Thyroid gland (tissue), 4 donors: ENCODE measurements at regions not wholly inside any gene's neighbourhood (a gene's known extent, or its start where the extent isn't known, plus 50 kb on each side); places are given as distances from the start of the nearest gene placed in this dataset.

Experiments
- DNase-seq, 2 donors: peaks; one replicate each; pipeline ENCODE4 v3.0.0-alpha.2; 2019
- H3K27ac ChIP-seq, 3 donors: fragments of 200-600 bp; sonication (generic); 1 replicate in 2 of 3; 2 replicates in 1 of 3; pipeline ENCODE4 v1.5.1; 2016 to 2019; ENCODE audit warnings: mild to moderate bottlenecking in 1 of 3, moderate library complexity in 1 of 3
- H3K27me3 ChIP-seq: fragments of 200-600 bp; sonication (generic); one replicate; pipeline ENCODE4 v1.5.1; 2019
- H3K36me3 ChIP-seq, 2 donors: fragments of 200-600 bp; sonication (generic); one replicate each; pipeline ENCODE4 v1.5.1; 2016 to 2019
- H3K4me1 ChIP-seq, 2 donors: fragments of 200-600 bp; sonication (generic); one replicate each; pipeline ENCODE4 v1.5.1; 2017 to 2019
- H3K4me3 ChIP-seq, 3 donors: fragments of 200-600 bp; sonication (generic); replicated peaks in 1 of 3; 1 replicate in 2 of 3; 2 replicates in 1 of 3; pipeline ENCODE4 v1.5.1; 2016; ENCODE audit warnings: mild to moderate bottlenecking in 1 of 3
- H3K9me3 ChIP-seq: fragments of 200-600 bp; sonication (generic); one replicate; pipeline ENCODE4 v1.5.1; 2017
- POLR2A ChIP-seq, 2 donors: fragments of 450-650 bp; IDR thresholded peaks; one replicate each; pipeline ENCODE4 v1.6.1; 2017; ENCODE audit warnings: antibody characterized with exemption in 2 of 2, mild to moderate bottlenecking in 2 of 2, moderate library complexity in 1 of 2
- WGBS, 2 donors: methylation state at CpG; one replicate each; pipeline ENCODE4 v1.1.5; 2017; 5-methylcytosine and 5-hydroxymethylcytosine counted together
- intact Hi-C: fragments of 100-400 bp; cut with DNase I; formaldehyde crosslinking; loops from one replicate; pipeline ENCODE4 v1.15.1; 2023
- TF ChIP-seq, protein P1 (sequence below), 6 experiments: fragments of 200-600 bp in 3 of 6; fragments of 450-650 bp in 3 of 6; sonication (generic) in 3 of 6; IDR thresholded peaks; one replicate each; pipeline ENCODE4 v1.5.1; 2016 to 2019; ENCODE audit warnings: antibody characterized with exemption in 6 of 6, mild to moderate bottlenecking in 2 of 6, inconsistent platforms in 1 of 6, moderate library complexity in 1 of 6

DNA sequence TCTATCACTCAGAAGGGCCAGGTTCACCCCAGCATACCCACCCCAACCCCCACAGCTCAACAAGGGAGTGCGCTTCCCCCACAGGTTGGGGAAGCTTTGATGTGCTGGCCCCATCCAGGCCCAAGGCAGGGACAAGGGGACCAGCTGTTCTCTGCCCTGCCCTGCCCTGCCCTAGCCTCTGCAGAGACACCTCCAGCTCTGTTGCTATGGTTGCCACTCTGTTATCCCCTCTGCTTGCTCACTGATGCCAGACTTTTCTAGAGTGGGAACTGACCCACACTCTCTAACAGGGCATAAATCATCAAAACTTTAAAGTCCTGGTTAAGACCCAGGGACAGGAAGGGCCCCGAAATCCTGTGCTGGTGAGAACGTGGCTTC, 50.4 kb upstream of the ENPP7 start:
- intact Hi-C loops = no loop called here
- no peak for DNase-seq
- WGBS, 2 donors = 73 to 87% methylated on average over 3 of the region's 3 CpGs
- Histone ChIP-seq H3K27me3 (no peaks in the 10 kb centered on the region), H3K36me3 (no peaks in the 10 kb centered on the region), H3K4me3 (no peak overlapping the region), H3K9me3 (no peaks in the 10 kb centered on the region), H3K27ac (no peak overlapping the region), H3K4me1 (no peaks in the 10 kb centered on the region)
- TF ChIP-seq, protein P1, sequence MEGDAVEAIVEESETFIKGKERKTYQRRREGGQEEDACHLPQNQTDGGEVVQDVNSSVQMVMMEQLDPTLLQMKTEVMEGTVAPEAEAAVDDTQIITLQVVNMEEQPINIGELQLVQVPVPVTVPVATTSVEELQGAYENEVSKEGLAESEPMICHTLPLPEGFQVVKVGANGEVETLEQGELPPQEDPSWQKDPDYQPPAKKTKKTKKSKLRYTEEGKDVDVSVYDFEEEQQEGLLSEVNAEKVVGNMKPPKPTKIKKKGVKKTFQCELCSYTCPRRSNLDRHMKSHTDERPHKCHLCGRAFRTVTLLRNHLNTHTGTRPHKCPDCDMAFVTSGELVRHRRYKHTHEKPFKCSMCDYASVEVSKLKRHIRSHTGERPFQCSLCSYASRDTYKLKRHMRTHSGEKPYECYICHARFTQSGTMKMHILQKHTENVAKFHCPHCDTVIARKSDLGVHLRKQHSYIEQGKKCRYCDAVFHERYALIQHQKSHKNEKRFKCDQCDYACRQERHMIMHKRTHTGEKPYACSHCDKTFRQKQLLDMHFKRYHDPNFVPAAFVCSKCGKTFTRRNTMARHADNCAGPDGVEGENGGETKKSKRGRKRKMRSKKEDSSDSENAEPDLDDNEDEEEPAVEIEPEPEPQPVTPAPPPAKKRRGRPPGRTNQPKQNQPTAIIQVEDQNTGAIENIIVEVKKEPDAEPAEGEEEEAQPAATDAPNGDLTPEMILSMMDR (IDR thresholded peaks at IDR 0.05) = no peak
- TF ChIP-seq POLR2A (IDR thresholded peaks at IDR 0.05) = no peak

DNA sequence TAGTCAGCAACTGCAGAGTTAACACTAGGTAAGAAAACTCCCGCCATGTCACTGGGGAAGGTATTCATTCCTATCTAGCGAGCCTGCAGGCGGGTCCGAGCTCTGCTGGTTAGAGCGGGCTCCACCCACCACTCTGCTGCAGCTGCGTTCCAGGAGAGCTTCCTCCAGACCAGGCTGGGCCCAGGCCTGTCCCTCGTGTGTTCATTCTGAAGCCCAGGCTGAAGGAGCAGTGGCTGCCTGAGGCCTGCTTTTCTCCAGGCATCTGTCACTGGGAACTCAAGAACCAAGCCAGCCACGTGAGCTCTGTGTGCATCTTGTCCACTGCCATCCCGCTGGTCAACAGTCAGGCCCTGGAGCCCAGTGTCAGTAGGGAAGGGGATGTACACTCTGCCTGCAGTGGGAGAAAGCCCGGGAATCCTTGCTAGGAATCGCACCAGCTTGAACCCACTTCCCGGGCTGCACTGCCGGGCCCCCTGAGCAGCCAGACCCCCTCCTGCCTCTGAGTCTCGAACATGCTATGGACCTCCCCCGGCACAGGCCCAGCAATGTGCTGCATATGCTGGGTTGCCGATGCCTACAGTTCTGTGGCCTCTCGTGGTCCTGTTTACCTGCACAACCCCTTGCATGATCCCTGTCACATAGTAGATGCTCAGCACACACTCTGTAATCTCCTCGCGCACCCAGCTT, 51.0 kb upstream of the ENPP7 start:
- DNase-seq = no peak
- Histone ChIP-seq H3K27me3 (no peaks in the 10 kb centered on the region), H3K4me1 (no peaks in the 10 kb centered on the region), H3K9me3 (no peaks in the 10 kb centered on the region), H3K4me3 (no peak overlapping the region), H3K27ac (no peak overlapping the region), H3K36me3 (no peaks in the 10 kb centered on the region)
- intact Hi-C loops = no loop called here
- WGBS, 2 donors = 88 to 90% methylated on average over 14 to 19 of the region's 19 CpGs
- TF ChIP-seq POLR2A (IDR thresholded peaks at IDR 0.05) = no peak
- TF ChIP-seq, protein P1 (IDR thresholded peaks at IDR 0.05) = no peak

DNA sequence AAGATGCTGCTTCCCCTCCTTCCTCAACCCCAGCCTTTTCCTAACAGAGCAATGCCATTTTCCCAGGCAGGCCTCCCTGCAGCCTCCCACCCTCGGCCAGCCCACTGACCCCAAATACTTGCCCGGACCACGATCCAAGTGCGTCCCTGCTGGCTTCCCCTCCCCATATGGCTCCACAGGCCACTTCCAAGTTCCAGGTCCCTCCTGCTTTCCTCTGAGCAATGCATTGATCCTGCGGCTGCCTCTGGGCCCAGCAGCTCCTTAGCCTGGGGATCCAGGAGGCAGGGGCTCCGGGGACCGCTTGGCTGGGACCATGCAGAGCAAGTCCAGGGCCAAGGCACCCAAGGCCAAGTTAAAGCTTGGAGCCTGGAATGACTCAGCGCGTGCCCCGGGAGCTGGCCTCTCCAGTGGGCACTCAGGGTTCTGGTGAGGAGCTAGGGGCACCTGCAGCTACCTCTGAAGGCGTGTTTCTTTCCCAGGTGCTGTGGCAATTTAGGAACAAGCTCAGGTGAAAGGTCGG, 51.9 kb upstream of the ENPP7 start:
- H3K9me3 ChIP-seq = no peaks in the 10 kb centered on the region
- no peak for DNase-seq
- H3K4me1 ChIP-seq = no peaks in the 10 kb centered on the region
- intact Hi-C loops = no loop called here
- no peaks in the 10 kb centered on the region for H3K27me3 ChIP-seq
- no peak overlapping the region for H3K27ac ChIP-seq
- TF ChIP-seq, protein P1 (IDR thresholded peaks at IDR 0.05) = no peak
- TF ChIP-seq POLR2A (IDR thresholded peaks at IDR 0.05) = no peak
- H3K36me3 ChIP-seq = no peaks in the 10 kb centered on the region
- H3K4me3 ChIP-seq = no peak overlapping the region
- WGBS, 2 donors = 70 to 71% methylated on average over 12 of the region's 12 CpGs

DNA sequence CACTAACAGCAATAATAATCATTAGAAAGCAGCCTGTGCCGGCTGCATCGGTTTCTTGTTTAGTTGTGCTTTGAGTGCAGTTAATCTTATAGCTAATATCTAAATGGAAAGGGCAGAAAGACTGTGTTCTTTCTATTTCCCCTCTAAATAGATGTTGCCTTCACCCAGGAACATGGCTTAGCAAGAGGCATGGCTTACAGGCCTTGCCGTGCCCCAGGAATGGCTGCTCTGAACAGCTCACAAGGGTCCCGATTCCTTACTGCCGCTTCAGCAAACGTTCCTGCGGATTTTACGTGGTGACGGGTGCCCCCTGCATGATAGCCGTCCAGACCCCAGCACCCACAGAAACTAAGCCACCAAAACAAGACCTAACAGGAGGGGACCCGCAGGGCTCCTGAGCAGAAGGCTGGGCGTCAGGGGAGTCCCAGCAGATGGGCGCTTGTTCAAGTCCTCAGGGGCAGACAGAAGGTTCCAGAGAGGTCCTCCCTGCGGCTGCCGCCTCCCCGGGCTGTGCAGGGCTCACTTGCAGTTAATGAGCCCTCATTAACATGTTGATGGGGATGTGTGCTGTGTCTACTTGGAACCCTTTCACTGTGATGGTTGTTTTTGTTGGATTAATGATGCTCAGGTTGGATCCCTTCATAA, 52.5 kb upstream of the ENPP7 start:
- no peak overlapping the region for H3K4me3 ChIP-seq
- DNase-seq = no peak
- H3K27me3 ChIP-seq = no peaks in the 10 kb centered on the region
- intact Hi-C loops = no loop called here
- H3K4me1 ChIP-seq = no peaks in the 10 kb centered on the region
- TF ChIP-seq POLR2A (IDR thresholded peaks at IDR 0.05) = no peak
- TF ChIP-seq, protein P1 (IDR thresholded peaks at IDR 0.05) = no peak
- no peaks in the 10 kb centered on the region for H3K9me3 ChIP-seq
- no peak overlapping the region for H3K27ac ChIP-seq
- WGBS, 2 donors = 77 to 91% methylated on average over 7 to 16 of the region's 16 CpGs
- no peaks in the 10 kb centered on the region for H3K36me3 ChIP-seq

DNA sequence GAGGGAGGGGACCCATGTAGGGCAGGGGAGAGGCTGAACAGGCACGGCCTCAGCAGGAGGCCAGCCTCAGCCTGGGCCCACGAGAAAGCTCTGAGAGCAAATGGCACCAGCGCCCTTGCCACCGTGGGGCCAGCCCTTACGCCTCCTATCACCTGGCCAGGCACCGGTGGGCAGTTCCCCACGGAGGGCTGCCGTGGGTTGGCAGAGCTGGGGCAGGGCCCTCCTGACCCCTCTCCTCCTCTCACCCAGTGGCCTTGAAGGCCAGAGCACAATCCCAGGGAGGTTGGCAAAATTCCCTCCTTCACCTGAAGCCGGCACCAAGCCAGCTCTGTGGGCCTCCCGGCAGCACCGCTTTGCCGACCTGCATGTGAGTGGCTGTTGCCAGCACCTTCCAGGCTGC, 53.1 kb upstream of the ENPP7 start:
- no peaks in the 10 kb centered on the region for H3K9me3 ChIP-seq
- no peak for TF ChIP-seq POLR2A (IDR thresholded peaks at IDR 0.05)
- TF ChIP-seq, protein P1 (IDR thresholded peaks at IDR 0.05) = no peak
- intact Hi-C loops = no loop called here
- no peak for DNase-seq
- no peaks in the 10 kb centered on the region for H3K36me3 ChIP-seq
- no peak overlapping the region for H3K27ac ChIP-seq
- no peaks in the 10 kb centered on the region for H3K4me1 ChIP-seq
- no peaks in the 10 kb centered on the region for H3K27me3 ChIP-seq
- no peak overlapping the region for H3K4me3 ChIP-seq
- 72 to 77% methylated on average over 11 to 12 of the region's 12 CpGs for WGBS, 2 donors
